GM12892 (cell line): ENCODE measurements at regions not wholly inside any gene's neighbourhood (a gene's known extent, or its start where the extent isn't known, plus 50 kb on each side); places are given as distances from the start of the nearest gene placed in this dataset.

Experiments used
- POLR2A ChIP-seq: IDR thresholded peaks from 2 replicates; pipeline ENCODE4 v1.6.1; 2011; ENCODE audit warnings: low read depth, low read length, control low read depth
- POLR2AphosphoS5 ChIP-seq: IDR thresholded peaks from 2 replicates; pipeline ENCODE4 v1.6.1; 2011; ENCODE audit warnings: low read depth, low read length, control low read depth
- TAF1 ChIP-seq: IDR thresholded peaks from 2 replicates; pipeline ENCODE4 v1.6.1; 2011; ENCODE audit warnings: low read depth, mild to moderate bottlenecking, control low read depth, low read length, borderline replicate concordance

- TF ChIP-seq TAF1 (no peak), POLR2A (no peak), POLR2AphosphoS5 (no peak)
These were observed 237.5 kb downstream of the LOXHD1 start for GRCh38 chr18:46419391-46420141.
